Panc1 (cell line): ENCODE measurements at regions not wholly inside any gene's neighbourhood (a gene's known extent, or its start where the extent isn't known, plus 50 kb on each side); places are given as distances from the start of the nearest gene placed in this dataset.

Experiments
- CTCF ChIP-seq: fragments of 450-650 bp; IDR thresholded peaks from 2 replicates; pipeline ENCODE4 v1.5.1; 2017; ENCODE audit warnings: mild to moderate bottlenecking
- POLR2AphosphoS5 ChIP-seq: IDR thresholded peaks from 2 replicates; pipeline ENCODE4 v1.6.1; 2012; ENCODE audit warnings: mild to moderate bottlenecking, low read depth, low read length, moderate library complexity
- REST ChIP-seq, 2 experiments: IDR thresholded peaks; 2 replicates each; pipeline ENCODE4 v1.6.1; 2011 to 2012; ENCODE audit warnings: low read depth in 2 of 2, control low read depth in 1 of 2, low read length in 1 of 2, mild to moderate bottlenecking in 1 of 2, moderate library complexity in 1 of 2; ENCODE audit not compliant: insufficient read depth in 1 of 2
- SIN3A ChIP-seq: IDR thresholded peaks from 2 replicates; pipeline ENCODE4 v1.6.1; 2012; ENCODE audit warnings: low read depth, mild to moderate bottlenecking, low read length, moderate library complexity, borderline replicate concordance; ENCODE audit not compliant: insufficient read depth
- TCF7L2 ChIP-seq: IDR thresholded peaks from 2 replicates; pipeline ENCODE4 v1.6.1; 2011; ENCODE audit warnings: mild to moderate bottlenecking, low read depth, low read length, inconsistent platforms

GRCh38 chr12:80041692-80042091 lies 57.6 kb upstream of the OTOGL start:
- TF ChIP-seq CTCF (no peak), REST (IDR thresholded peaks at IDR 0.05; ENCODE audit: insufficient read depth in 1 of 2, low read depth in 2 of 2, low read length in 1 of 2) (no peak), POLR2AphosphoS5 (no peak), TCF7L2 (no peak), SIN3A (no peak)
